GM21423 (cell line): ENCODE measurements at regions not wholly inside any gene's neighbourhood (a gene's known extent, or its start where the extent isn't known, plus 50 kb on each side); places are given as distances from the start of the nearest gene placed in this dataset.
"Not testable (repeated sequence)": the region's sequence is repeated elsewhere in the genome, so short reads cannot be mapped to it uniquely, and the experiment has no call there.

ENCODE experiments used
- ATAC-seq: cut with Tn5 transposase; IDR thresholded peaks from one replicate; pipeline ENCODE4 v1.9.1; 2021; ENCODE audit warnings: mild to moderate bottlenecking, moderate library complexity; ENCODE audit not compliant: unreplicated experiment

DNA sequence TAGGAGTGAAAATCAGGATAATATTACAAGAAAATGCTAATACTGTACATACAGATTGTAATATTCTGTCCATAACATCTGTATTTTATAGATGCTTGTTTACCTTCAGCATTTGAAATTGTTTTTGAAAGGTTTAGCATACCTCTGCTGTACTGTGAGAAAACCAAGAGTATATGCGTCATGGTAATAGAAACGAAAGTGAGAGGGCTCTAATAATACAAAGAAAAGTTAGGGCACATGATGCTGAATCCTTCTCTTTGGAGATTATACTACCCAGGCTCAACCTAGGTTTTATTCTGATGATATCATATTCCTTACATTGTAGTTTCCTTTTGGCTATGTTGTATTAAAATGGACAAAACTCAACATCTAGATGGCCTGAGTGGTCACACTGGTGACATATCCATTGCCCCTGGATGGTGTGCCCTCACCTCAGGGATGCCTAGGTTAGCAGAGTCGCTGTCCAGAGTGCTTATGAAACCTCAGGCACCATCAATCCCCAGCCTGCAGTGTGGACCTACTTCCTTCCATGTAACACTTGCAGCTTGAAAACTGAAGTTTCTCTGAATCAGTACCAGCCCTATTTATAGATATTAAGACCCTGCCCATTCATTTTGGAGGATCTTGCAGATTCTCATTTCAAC, 253.7 kb downstream of the KCTD12 start:
- no peak for ATAC-seq

DNA sequence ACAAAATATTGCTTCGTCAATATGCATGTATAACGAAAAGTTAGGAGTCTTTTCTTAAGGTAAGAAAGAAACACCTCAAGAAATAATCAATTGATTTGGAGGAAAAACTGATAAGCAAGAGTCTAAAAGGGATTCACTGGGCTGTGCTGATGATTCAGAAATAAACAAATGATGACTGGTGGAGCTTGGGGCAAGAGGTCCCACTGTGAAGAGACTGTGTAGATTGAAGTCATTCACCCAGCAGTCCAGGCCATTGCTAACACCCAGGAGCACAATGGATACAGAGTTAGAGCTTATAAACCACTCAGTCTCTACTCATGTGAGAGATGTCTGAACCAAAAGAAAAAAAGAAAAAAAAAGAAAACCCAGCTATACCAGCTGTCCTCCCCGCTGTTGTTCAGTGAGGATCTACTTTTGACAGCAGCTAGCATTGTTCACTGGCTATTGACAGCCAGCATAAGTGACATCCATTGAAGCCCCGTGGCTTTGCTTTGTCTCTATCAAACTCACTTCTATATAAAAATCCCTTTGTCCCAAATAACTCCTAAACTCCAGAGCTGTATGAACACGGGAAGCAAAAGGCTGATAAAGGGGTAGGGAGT, 255.5 kb downstream of the KCTD12 start:
- ATAC-seq, result no peak

DNA sequence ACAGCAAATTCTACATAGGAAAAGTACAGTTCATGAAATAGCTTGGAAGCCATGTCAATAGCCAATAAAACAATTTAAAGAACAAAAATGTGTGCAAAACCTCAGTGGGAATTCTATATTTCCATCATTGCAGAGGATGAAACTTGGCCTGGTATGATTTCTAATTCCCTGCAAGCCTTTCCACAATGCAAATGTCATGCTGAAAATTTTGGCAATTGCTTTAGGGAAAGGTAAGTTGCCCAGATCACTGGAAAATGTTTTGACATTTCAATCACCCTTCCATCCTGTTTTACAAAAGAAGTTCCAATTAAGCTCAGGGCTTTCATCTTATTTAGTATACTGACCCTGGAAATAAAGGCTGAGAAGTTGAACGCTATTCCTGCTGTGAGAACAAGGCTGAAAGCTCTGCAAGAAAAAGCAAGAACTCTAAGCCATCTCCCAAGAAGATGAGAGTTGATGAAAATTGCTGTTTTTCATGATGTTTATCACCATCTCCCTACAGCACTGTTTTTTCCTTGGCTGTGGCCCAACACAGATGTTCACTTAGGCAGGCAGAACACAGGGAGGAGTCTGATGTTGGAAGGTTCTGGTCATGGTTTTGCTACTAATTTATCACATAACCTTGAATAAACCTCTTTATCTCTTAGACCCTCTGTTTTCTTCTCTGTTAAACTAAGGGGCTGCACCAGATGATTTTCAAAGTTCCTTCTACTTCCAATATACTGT, 263.7 kb downstream of the KCTD12 start:
- ATAC-seq, result no peak

DNA sequence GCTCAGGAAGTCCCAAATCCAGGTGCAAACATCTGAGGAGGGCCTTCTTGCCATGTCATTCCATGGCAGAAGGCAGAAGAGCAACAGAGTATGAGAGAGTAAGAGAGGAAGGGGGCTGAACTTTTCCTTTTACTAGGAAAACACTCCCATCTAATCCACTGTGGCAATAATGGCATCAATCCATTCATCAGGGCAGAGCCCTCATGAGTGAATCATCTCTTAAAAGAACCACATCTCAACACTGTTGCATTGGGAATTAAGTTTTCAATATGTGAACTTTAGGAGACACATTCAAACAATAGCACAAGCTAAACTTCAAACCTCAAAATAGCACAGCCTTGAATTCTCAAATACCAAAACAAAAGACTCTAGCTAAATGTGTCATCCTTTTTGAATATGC, 264.5 kb downstream of the KCTD12 start:
- no peak for ATAC-seq

DNA sequence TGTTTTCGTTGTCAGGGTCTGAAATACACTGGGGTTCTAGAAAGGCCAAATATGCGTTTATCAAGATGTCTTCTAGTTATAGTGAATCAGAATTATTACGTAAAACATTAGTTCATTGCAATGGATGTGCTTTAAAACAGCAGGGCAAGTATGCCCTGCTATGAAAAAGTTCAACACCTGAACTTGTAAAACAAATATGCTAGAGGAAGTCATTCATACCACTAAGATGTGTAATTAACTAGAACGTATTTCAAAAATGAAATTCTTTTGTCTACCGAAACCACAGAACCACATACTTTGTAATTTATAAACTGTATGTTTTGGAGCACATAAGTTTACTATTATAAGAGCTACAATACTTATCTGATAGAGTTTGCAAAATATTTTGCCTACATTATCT, 266.2 kb downstream of the KCTD12 start:
- no peak for ATAC-seq

DNA sequence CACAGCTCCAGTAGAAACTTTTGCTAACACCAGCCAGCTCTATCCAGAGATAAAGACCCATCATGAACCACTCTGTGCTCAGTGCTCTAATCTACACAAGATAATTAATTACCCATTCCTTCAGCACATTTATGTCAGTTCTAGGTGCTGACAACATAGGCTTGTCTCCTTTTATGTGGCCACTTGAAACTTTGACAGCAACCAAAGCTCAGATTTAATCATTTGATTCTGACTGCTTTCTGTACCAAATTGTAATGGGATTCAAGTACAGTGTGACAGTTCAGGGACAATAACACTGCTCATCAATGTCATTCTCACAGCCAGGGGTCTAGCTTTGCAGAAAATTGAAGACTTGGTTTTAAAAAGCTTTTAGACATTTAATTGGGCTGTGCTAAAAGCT, 266.6 kb downstream of the KCTD12 start:
- no peak for ATAC-seq

DNA sequence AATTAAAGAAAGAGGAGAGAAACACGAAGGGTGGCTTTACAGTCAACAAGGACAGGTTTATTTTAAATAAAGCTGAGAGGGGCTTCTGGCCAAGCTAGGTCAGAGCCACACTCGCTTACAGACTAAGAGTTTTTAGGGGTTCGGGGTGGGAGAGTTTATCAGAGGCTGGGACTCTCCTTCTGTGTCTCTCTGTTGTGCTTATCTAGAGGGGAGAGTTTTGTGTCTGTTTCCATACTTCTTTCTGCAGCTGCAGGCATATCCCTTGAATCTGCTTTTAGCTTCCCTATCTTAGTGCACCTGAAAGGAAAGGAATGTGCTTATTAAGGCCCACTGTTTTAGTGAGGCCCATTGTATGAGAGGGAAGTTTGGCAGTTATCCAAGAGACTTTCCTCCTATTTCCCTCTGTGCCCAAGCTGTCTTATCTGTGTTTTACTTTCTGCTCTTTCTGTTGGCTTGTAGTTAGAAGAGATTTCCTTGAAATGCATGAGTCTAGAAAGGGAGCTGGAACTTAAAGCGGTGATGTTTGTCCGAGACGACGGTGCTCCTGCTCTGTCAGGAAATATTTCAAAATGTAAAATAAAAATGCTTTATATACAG, 275.3 kb downstream of the KCTD12 start:
- ATAC-seq, result no peak

DNA sequence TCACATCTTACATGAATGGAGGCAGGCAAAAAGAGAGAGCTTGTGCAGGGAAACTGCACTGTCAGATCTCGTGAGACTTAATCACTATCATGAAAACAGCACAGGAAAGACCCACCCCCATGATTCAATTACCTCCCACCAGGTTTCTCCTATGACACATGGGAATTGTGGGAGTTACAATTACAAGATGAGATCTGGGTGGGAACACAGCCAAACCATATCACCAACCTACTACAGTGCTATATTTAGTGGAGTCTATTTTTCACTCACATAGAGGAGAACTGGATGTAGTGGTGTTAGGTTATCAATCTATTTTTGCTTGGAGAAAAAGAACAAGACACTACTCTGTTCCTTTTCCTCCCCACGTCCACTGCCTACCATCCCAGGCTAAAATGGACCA, 276.6 kb downstream of the KCTD12 start:
- no peak for ATAC-seq

DNA sequence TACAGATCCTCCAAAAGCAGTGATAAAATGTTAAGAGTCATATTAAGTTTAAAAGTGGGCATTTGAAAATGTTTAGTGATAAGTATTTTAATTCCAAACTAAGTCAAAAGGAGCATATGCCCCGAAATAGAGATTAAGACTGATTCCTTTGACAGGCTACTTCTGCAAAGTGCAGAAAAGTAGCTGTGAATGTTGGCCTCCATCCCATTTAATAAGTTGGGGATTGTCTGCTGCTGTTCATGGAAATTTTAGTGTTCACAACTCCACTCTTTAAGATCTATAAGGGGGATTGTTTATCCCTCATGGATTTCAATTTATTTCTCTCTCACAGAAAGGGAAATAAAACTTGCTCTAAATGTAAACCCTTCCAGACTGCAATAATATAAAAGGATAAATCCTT, 278.3 kb downstream of the KCTD12 start:
- no peak for ATAC-seq

DNA sequence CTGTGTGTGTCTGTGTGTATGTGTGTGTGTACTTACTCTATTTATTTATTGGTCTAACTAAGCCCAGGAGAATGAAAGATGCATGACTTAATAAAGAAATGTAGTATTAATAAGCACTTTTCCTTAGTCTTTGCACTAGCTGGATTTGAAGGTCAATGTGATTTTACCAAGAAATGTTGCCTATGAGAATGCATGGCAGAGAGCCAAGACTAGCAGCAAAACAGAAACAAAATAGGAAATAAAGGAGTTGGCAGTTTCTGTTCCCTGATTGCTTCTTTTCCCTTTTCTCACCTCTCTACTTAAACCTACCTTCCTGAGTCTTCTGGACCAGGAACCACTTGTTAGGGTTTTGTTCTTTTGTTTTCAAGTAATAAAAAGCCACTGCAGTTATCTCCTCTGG, 286.1 kb downstream of the KCTD12 start:
- no peak for ATAC-seq

DNA sequence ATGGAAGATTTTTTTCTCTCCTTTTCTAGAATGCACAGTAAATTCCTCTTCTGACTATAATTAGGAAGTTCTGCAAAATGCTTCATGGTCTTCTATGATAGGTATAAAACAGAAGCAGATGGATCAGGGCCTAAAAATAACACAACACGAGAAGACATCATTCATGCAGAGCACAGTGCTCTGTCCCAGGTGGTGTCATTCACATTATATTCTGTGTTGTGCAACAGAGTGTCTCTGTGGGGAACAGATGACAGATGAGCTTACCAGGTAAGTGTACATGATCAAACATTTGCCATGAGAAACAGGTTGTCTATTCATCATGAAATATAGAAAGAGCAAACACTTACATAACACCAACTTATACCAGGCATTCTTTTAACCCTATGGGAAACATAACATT, 288.3 kb downstream of the KCTD12 start:
- ATAC-seq, result no peak

DNA sequence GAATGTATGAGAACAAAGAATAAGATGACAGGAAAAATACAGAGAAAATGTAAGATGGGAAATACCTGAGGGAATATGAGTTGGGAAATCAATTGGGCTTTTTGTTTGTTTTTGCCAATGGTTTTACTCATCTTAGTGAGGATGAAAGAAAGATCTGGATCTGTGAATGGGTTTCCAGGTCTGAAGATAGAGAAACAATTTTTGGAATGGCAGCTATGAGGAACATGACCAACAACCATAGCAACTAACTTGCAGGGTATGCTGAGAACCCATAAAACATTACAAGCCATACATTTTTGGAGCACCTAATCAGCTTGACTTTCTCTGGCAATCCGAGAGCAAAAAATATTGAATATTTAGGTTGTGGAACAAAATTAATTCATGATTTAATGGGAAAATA, 290.0 kb downstream of the KCTD12 start:
- no peak for ATAC-seq

DNA sequence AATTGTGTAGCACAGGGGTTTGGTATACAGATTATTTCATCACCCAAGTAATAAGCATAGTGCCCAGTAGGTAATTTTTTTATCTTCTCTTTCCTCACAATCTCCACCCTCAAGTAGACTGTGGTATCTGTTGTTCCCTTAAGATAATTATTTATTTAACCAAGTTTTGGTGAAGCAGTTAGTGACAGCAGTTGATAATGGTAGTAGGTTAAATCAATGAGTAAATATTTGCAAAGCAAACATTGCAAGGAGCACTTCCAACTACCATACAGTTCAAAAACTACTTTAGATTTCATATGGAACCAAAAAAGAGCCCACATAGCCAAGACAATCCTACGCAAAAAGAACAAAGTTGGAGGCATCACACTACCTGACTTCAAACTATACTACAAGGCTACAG, 291.8 kb downstream of the KCTD12 start:
- ATAC-seq, result no peak

DNA sequence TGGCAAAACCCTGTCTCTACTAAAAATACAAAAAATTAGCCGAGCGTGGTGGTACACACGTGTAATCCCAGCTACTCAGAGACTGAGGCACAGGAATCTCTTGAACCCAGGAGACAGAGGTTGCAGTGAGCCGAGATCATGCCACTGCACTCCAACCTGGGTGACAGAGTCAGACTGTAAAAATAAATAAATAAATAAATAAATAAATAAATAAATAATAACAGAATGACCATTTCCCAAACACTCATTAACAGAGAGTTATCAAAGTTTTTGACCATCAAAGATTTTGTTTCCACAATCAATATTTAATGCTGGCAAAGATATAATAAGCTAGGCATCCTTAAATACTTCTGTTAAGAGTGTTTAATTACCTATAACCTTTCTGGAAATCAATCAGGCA, 299.4 kb downstream of the KCTD12 start:
- no peak for ATAC-seq

DNA sequence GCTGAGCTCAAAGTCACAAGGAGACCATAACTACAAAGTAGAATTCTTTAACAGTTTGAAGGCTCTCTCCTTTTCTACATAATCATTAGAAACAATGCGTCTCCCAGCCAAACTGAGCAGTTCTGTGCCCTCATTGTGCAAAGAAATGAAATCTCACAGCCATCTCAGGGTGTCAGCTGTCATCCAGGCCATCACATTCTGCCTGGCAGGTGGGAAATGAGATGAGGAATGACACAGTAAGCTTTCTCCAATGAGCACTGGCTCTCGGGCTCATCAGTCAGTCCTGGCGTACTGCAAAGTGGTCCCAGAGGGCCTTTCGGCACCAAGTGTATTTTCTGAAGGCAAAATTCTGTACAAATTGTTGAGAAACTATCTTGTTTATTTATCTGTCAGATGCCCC, 306.5 kb downstream of the KCTD12 start:
- ATAC-seq, result no peak

DNA sequence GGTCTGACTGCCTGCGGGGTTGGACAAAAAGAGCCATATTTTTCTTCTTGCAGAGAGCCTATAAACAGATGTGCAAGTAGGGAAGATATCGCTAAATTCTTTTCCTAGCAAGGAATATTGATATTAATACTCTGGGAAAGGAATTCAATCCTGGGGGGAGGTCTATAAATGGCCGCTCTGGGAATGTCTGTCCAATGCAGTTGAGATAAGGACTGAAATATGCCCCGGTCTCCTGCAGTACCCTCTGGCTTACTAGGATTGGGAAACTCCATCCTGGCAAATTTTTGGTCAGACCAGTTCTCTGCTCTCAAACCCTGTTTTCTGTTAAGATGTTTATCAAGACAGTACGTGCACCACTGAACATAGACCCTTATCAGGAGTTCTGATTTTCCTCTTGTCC, 310.6 kb downstream of the KCTD12 start:
- ATAC-seq, result not testable (repeated sequence)

DNA sequence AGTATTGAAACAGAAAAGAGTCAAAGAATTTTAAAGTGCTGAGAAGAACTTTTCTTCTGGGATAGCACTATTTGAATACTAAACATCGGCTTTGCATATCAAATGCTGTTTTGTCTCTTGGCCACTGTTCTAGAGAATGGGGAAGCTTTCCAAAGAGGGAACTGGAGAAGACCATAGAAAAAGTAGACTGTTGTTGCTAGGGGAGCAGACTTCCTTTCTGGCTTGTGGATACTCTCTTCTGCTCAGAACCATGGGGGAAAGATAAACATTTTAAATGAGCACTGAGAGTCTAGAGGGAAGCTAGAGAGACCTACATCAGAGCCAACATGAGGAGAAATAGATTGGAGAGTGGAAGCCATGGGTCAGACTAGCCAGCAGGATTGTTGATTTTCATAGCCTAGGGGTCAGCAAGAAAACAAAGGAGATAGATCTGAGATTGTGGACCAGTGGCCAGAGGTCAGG, 315.7 kb downstream of the KCTD12 start:
- ATAC-seq, result no peak

DNA sequence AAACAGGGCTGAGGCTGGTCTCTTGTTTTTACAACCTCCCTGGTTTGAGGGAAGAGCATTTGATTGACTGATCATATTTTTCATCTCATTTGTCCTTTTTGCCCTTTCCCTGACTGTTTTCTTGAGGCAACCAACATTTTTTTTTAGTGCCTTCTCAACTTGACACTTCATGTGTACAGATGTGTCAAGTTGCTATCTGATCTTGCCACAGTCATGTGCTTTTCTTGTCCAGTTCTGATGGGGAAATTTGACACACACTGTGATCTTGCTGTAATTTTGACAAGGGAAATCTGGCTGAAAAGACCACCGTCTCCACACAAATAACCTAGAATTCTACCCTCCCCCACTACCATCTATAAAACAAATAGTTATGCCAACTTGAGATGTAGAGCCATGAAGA, 329.6 kb downstream of the KCTD12 start:
- no peak for ATAC-seq

DNA sequence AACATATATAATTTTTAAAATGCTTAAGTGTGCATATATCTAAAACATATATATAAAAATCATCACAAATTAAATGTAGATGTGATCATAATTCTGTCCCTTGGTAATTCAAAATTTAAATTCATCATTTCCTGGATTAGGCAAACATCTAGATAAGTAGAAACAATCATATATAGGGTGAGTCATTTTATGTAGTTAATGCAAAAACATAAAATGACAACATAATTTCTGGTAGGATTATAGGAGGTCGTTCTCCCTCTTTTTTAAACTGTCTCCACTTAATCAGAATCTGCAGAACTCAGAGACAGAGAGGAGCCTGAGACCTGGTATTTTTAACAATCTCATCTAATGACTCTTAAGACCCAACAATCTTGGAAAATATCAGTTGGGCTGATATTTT, 333.4 kb downstream of the KCTD12 start:
- ATAC-seq, result no peak

DNA sequence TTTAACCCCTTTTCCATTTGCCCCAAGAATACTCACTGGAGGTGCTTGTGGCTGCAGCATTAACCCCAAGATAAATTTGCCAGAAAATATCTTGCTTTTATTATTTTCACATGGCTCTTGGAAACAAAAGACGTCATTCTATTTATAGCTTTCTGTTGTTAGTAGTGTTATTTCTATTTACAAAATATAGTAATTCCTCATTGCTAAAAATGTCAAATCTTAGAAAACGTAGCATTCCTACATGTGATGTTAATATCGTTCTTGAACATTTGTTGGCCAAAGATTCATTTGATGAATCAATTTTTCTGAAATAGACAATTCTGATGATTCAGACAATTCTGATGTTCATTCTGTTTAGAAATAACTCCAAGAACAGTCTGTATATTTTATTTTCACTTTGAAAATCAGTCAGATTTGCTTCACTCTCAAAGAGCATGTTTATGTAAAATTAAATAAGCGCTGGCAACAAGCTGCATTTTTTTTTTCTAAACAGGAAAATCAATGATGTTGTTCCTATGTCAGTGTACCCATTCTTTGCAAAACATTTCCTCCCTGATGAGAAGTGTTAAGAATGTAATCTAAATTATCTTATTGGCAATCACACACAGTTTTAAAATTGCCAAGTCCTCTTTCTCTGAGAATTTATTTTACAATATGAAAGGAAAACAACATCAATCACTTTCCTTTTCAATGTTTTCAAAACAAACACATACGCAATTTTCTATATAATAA, 334.0 kb downstream of the KCTD12 start:
- ATAC-seq, result no peak

DNA sequence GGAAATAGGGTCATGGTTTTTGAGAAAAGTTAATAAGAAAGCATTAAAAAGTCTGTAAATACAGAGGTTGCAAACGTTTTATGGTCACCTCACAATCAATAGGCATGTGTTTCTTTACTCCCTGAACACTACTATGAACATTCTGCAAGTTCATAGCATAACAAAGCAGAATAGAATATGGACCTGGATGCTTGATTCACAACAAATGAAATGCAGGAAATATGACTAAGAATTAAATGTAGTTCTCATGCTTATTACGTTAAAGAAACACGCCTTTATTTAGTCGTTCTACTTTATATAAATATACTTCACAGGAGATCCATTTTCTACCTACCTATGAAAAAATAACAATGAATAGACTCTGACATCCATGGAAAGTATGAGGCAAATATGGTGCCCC, 344.0 kb downstream of the KCTD12 start:
- ATAC-seq, result no peak
